Small intestine (tissue), 7 donors: ENCODE measurements at regions not wholly inside any gene's neighbourhood (a gene's known extent, or its start where the extent isn't known, plus 50 kb on each side); places are given as distances from the start of the nearest gene placed in this dataset.

ENCODE experiments used
- DNase-seq, 2 donors: peaks; one replicate each; pipeline versions ENCODE4 v3.0.0 to v3.0.0-alpha.2; 2013
- FAIRE-seq: peaks from 2 replicates; lab custom pipeline; 2012; peaks lifted over from hg19 to GRCh38; lab: Jason Lieb, UNC
- H3K27ac ChIP-seq, 3 donors: one replicate each; pipeline ENCODE4 v1.5.1; 2013; ENCODE audit warnings: low read length in 2 of 3, mild to moderate bottlenecking in 2 of 3, control low read depth in 1 of 3, inconsistent platforms in 1 of 3, low read depth in 1 of 3, moderate library complexity in 1 of 3
- H3K27me3 ChIP-seq, 3 donors: one replicate each; pipeline ENCODE4 v1.6.1; 2013; ENCODE audit warnings: low read length in 3 of 3, inconsistent platforms in 1 of 3; ENCODE audit not compliant: control insufficient read depth in 3 of 3, insufficient read depth in 3 of 3
- H3K36me3 ChIP-seq, 3 donors: one replicate each; pipeline ENCODE4 v1.6.1; 2013; ENCODE audit warnings: low read length in 3 of 3, inconsistent platforms in 1 of 3, low read depth in 1 of 3, mild to moderate bottlenecking in 1 of 3, moderate library complexity in 1 of 3; ENCODE audit not compliant: control insufficient read depth in 3 of 3, insufficient read depth in 2 of 3
- H3K4me1 ChIP-seq, 3 donors: one replicate each; pipeline ENCODE4 v1.6.1; 2013; ENCODE audit warnings: low read length in 2 of 3, inconsistent platforms in 1 of 3, low read depth in 1 of 3, mild to moderate bottlenecking in 1 of 3, moderate library complexity in 1 of 3; ENCODE audit not compliant: control insufficient read depth in 3 of 3, insufficient read depth in 2 of 3
- H3K4me3 ChIP-seq, 3 donors: one replicate each; pipeline ENCODE4 v1.5.1; 2013; ENCODE audit warnings: low read length in 3 of 3, control low read depth in 1 of 3, inconsistent platforms in 1 of 3, low read depth in 1 of 3, mild to moderate bottlenecking in 1 of 3, moderate library complexity in 1 of 3
- H3K9me3 ChIP-seq, 2 donors: one replicate each; pipeline ENCODE4 v1.6.1; 2013; ENCODE audit warnings: low read depth in 1 of 2, low read length in 1 of 2; ENCODE audit not compliant: control insufficient read depth in 2 of 2, insufficient read depth in 1 of 2
- WGBS, 3 donors: extraction: QIAGEN DNeasy Blood & Tissue Kit; methylation state at CpG; one replicate each; pipeline ENCODE4 v1.1.7; 2013; 5-methylcytosine and 5-hydroxymethylcytosine counted together
- donor health status: healthy with polysubstance abuse.
- donor health status: control.
- donor health status: control.
- donor health status: Bipolar disorder and iron deficiency.
- donor health status: healthy.

DNA sequence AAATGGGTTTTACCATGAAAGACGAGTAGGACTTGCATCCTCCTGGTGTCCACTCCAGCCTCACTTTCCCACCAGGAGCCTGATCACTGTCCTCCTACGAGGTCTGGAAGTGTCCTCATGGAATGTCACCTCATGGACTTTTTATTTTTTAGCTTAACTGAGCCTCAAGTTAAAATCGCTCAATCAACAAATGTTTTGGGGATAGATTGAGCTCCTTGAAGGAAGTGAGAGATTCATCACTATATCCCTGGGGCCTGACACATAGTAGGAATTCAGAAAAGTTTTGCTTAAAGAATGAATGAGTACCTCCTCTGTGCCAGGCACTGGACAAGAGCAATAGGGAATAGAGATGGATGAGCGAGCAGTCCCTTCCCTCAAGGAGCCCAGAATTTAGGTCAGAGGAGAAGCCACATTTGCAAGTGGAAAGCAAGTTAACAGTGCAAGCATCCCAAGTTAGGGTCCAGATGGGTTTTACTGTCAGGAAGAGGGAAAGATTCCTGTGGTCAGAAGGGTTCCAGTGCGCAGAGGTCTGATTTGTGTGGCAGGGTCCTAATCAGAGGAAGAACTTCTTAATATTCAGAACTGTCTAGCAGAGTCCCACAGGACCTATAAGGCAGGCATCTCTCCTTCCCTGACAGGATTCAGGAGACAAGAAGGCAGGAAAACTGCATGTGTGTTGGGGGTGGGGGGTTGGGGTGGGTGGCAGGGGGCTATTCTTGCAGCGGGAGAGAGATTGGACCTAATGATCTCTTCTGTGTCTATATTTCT is 67.0 kb downstream of the MYCN start:
- H3K27me3 ChIP-seq: peaks cover 0 to 3% (median 0%) of the 10 kb centered on the region in 3 donors

DNA sequence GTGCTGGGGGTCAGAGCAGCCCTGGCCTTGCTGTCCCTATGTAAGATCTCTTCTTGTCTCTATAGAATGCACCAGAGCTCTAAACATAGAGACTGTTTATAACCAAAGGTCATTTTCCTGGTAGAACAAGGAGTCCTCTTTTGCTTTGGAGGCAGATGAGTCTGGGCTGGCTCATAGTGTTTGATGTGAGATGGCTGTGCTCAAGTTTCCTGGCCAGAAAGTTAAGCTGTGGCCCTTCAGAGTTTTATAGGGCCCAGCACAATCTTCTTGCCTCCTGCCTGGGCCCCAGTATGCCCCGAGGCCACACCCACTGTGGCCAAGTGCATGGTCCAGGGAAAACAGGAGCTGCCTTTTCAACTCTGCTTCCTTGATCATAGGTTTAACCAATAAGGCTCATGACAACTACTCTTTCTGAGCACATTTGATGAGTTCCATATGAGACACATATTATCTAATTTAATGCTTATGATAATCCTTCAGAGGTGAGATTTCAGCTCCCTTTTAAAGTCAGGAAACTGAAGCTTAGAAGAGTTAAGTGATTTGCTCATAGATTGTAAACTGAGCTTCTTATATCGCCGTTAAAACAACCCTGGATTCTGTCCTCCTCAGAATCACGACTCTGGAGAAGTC is 66.3 kb downstream of the MYCN start:
- Histone ChIP-seq H3K27ac (peak overlapping the region; percentile 62 to 89 (median 63)), H3K27me3 (peaks cover 0 to 3% (median 0%) of the 10 kb centered on the region in 3 donors), H3K36me3 (no peaks in the 10 kb centered on the region), H3K4me3 (no peak overlapping the region), H3K4me1 (peaks cover 0 to 16% (median 2%) of the 10 kb centered on the region in 3 donors), H3K9me3 (peaks cover 0 to 6% of the 10 kb centered on the region in 2 donors)
- DNase-seq (peak; percentile 67 to 71), FAIRE-seq (no peak)
- 69 to 77% (median 73%) methylated on average over 4 of the region's 4 CpGs for WGBS, 3 donors

More for the DNA sequence above, 67.0 kb downstream of the MYCN start:
- DNase-seq: no peak
- 87 to 89% (median 89%) methylated on average over 6 of the region's 6 CpGs for WGBS, 3 donors
- peak overlapping the region in 1 of 3 donors; percentile 89 for H3K27ac ChIP-seq
- no peak for FAIRE-seq
- H3K36me3 ChIP-seq: no peaks in the 10 kb centered on the region
- peaks cover 0 to 6% of the 10 kb centered on the region in 2 donors for H3K9me3 ChIP-seq
- no peak overlapping the region for H3K4me3 ChIP-seq
- peaks cover 0 to 18% (median 2%) of the 10 kb centered on the region in 3 donors for H3K4me1 ChIP-seq

GRCh38 chr2:16005816-16006536 is 65.6 kb downstream of the MYCN start:
- H3K4me3 ChIP-seq: no peak overlapping the region
- no peak for FAIRE-seq
- peak overlapping the region; percentile 62 to 89 (median 63) for H3K27ac ChIP-seq

DNA sequence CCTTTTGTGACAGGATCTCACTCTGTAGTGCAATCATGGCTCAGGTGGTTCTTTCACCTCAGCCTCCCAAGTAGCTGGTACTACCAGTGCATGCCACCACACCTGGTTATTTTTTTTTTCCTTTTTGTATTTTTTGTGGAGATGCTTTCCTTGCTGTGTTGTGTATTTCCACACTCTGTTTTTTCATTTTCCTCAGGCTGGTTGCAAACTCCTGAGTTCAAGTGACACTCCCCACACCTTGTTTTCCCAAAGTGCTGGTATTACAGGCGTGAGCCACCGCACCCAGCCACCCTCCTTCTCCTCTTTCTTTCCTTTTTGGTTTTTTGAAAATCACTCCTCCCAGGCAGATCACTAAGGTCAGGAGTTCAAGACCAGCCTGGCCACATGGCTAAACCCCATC is 65.0 kb downstream of the MYCN start:
- Histone ChIP-seq H3K9me3 (peaks cover 0 to 6% of the 10 kb centered on the region in 2 donors), H3K27me3 (peaks cover 0 to under 1% (median 0%) of the 10 kb centered on the region in 3 donors), H3K27ac (peak overlapping the region in 1 of 3 donors; percentile 89), H3K4me1 (peaks cover 0 to 16% (median 2%) of the 10 kb centered on the region in 3 donors), H3K36me3 (no peaks in the 10 kb centered on the region), H3K4me3 (no peak overlapping the region)
- FAIRE-seq (no peak), DNase-seq (no peak)
- 92 to 94% (median 92%) methylated on average over 2 of the region's 2 CpGs for WGBS, 3 donors

More at GRCh38 chr2:16005816-16006536, 65.6 kb downstream of the MYCN start:
- H3K36me3 ChIP-seq: no peaks in the 10 kb centered on the region
- peaks cover 0 to 6% of the 10 kb centered on the region in 2 donors for H3K9me3 ChIP-seq
- H3K4me1 ChIP-seq: peaks cover 0 to 16% (median 2%) of the 10 kb centered on the region in 3 donors
- peaks cover 0 to 2% (median 0%) of the 10 kb centered on the region in 3 donors for H3K27me3 ChIP-seq
- WGBS, 3 donors: 55 to 63% (median 57%) methylated on average over 6 of the region's 6 CpGs
- peak; percentile 91 for DNase-seq

DNA sequence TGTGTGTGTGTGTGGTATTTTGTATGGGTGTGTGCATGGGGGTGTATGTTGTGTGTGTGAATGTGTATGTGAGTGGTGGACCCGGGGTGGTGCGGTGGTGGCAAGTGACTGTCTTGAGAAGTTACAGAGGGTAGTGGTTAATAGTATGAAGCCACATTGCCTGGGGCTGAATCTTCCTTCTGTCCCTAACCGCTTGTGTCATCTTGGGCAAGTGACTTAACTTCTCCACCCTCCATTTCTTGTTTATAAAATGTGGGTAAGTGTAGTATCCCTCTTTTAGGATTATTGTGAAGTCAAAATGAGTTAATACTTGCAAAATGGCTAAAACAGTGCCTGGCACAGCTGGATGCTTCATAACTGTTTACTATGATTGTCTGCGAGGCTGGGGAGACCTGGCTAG is 63.5 kb downstream of the MYCN start:
- Histone ChIP-seq H3K9me3 (peaks cover 0 to 6% of the 10 kb centered on the region in 2 donors), H3K4me1 (peaks cover 0 to 16% (median 2%) of the 10 kb centered on the region in 3 donors), H3K27ac (no peak overlapping the region), H3K27me3 (no peaks in the 10 kb centered on the region), H3K36me3 (no peaks in the 10 kb centered on the region), H3K4me3 (no peak overlapping the region)
- WGBS, 3 donors: 80 to 92% (median 87%) methylated on average over 4 of the region's 4 CpGs
- FAIRE-seq (no peak), DNase-seq (no peak)

GRCh38 chr2:16003152-16003551 is 62.8 kb downstream of the MYCN start:
- WGBS, 3 donors: 80 to 90% (median 89%) methylated on average over 12 of the region's 12 CpGs
- no peak overlapping the region for H3K27ac ChIP-seq
- no peak for DNase-seq
- peaks cover 0 to 16% (median 2%) of the 10 kb centered on the region in 3 donors for H3K4me1 ChIP-seq
- no peaks in the 10 kb centered on the region for H3K36me3 ChIP-seq
- FAIRE-seq: no peak
- peaks cover 0 to 6% of the 10 kb centered on the region in 2 donors for H3K9me3 ChIP-seq
- H3K27me3 ChIP-seq: no peaks in the 10 kb centered on the region
- no peak overlapping the region for H3K4me3 ChIP-seq

GRCh38 chr2:16002575-16002974 is 62.2 kb downstream of the MYCN start:
- WGBS, 3 donors: 88 to 91% (median 89%) methylated on average over 4 of the region's 4 CpGs
- FAIRE-seq: no peak

DNA sequence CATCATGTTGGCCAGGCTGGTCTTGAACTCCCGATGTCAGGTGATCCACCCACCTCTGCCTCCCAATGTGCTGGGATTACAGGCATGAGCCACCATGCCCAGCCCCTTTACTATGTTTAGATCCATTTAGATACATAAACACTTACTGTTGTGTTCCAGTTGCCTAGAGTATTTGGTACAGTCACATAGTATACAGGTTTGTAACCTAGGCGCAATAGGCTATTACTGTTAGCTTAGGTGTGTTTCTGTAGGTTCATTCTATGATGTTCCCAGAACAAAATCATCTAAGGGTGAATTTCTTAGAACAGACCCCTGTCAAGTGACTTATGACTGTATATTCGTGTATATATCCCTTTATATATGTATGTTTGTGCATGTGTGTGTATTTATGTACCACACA is 61.8 kb downstream of the MYCN start:
- no peak for FAIRE-seq

More at GRCh38 chr2:16002575-16002974, 62.2 kb downstream of the MYCN start:
- Histone ChIP-seq H3K36me3 (no peaks in the 10 kb centered on the region), H3K4me1 (peaks cover 0 to 16% (median 2%) of the 10 kb centered on the region in 3 donors), H3K9me3 (peaks cover 0 to 6% of the 10 kb centered on the region in 2 donors), H3K27me3 (no peaks in the 10 kb centered on the region), H3K27ac (no peak overlapping the region), H3K4me3 (no peak overlapping the region)
- DNase-seq: no peak

More for the DNA sequence above, 61.8 kb downstream of the MYCN start:
- Histone ChIP-seq H3K27me3 (no peaks in the 10 kb centered on the region), H3K4me3 (no peak overlapping the region), H3K27ac (no peak overlapping the region), H3K36me3 (no peaks in the 10 kb centered on the region), H3K4me1 (peaks cover 0 to 15% (median 2%) of the 10 kb centered on the region in 3 donors), H3K9me3 (peaks cover 0 to 6% of the 10 kb centered on the region in 2 donors)
- 86 to 90% (median 88%) methylated on average over 3 of the region's 3 CpGs for whole genome bisulfite sequencing, 3 donors
- no peak for DNase-seq
